Endodermal cell (in vitro differentiated cells): ENCODE measurements at regions not wholly inside any gene's neighbourhood (a gene's known extent, or its start where the extent isn't known, plus 50 kb on each side); places are given as distances from the start of the nearest gene placed in this dataset.

Experiments used
- DNase-seq: peaks from one replicate; pipeline ENCODE4 v3.0.0-alpha.2; 2017
- H3K27ac ChIP-seq: 2 replicates; pipeline ENCODE4 v1.5.1; 2013; ENCODE audit warnings: mild to moderate bottlenecking, low read depth, low read length, moderate library complexity
- H3K27me3 ChIP-seq: 2 replicates; pipeline ENCODE4 v1.6.1; 2013; ENCODE audit warnings: mild to moderate bottlenecking, low read length, moderate library complexity; ENCODE audit not compliant: insufficient read depth, control insufficient read depth, poor library complexity, severe bottlenecking
- H3K36me3 ChIP-seq: 2 replicates; pipeline ENCODE4 v1.7.0; 2013; ENCODE audit warnings: mild to moderate bottlenecking, low read length, moderate library complexity; ENCODE audit not compliant: control insufficient read depth, insufficient read depth
- H3K4me1 ChIP-seq: one replicate; pipeline ENCODE4 v1.7.0; 2013; ENCODE audit warnings: low read length; ENCODE audit not compliant: control insufficient read depth, insufficient read depth
- H3K4me3 ChIP-seq: 2 replicates; pipeline ENCODE4 v1.5.1; 2013; ENCODE audit warnings: mild to moderate bottlenecking, low read length, moderate library complexity
- H3K9ac ChIP-seq: 2 replicates; pipeline ENCODE4 v1.6.1; 2013; ENCODE audit warnings: mild to moderate bottlenecking, low read length, moderate library complexity; ENCODE audit not compliant: poor library complexity, severe bottlenecking; ENCODE audit errors: extremely low read depth
- H3K9me3 ChIP-seq: 2 replicates; pipeline ENCODE4 v1.6.1; 2013; ENCODE audit warnings: mild to moderate bottlenecking, low read length, moderate library complexity; ENCODE audit not compliant: control insufficient read depth
- H3K27ac Mint-ChIP-seq: 2 replicates; pipeline ENCODE4 v1.8.0; 2020; ENCODE audit warnings: mixed read lengths
- H3K27me3 Mint-ChIP-seq: 2 replicates; pipeline ENCODE4 v1.8.0; 2021; ENCODE audit warnings: mild to moderate bottlenecking, mixed read lengths; ENCODE audit not compliant: insufficient read depth
- H3K36me3 Mint-ChIP-seq: 2 replicates; pipeline ENCODE4 v1.8.0; 2020; ENCODE audit warnings: low read depth, mixed read lengths
- H3K4me1 Mint-ChIP-seq: 2 replicates; pipeline ENCODE4 v1.8.0; 2020; ENCODE audit warnings: mixed read lengths
- H3K4me3 Mint-ChIP-seq: 2 replicates; pipeline ENCODE4 v1.8.0; 2020; ENCODE audit warnings: mild to moderate bottlenecking, moderate library complexity, mixed read lengths
- H3K9me3 Mint-ChIP-seq: 2 replicates; pipeline ENCODE4 v1.8.0; 2020; ENCODE audit warnings: mild to moderate bottlenecking, mixed read lengths
- CTCF ChIP-seq: fragments of 200-600 bp; sonication (generic); conservative IDR thresholded peaks from 2 replicates; pipeline ENCODE4 v1.5.0; 2021; ENCODE audit warnings: antibody characterized with exemption, mild to moderate bottlenecking
- WGBS, 2 experiments: methylation state at CpG; one replicate each; pipeline versions ENCODE4 v1.1.5 to v1.1.7; 2013; ENCODE audit warnings: missing lambda C conversion rate in 2 of 2, mixed read lengths in 1 of 2; ENCODE audit not compliant: insufficient coverage in 1 of 2, insufficient read length in 1 of 2; 5-methylcytosine and 5-hydroxymethylcytosine counted together

- H3K27me3 ChIP-seq = no peaks in the 10 kb centered on the region
- peaks cover 2% of the 10 kb centered on the region for H3K4me1 ChIP-seq
- no peaks in the 10 kb centered on the region for H3K36me3 ChIP-seq
- 0 to 46% methylated on average over 2 to 7 of the region's 7 CpGs for WGBS, 2 experiments
- Mint-ChIP-seq H3K4me1 (peaks cover 23% of the 10 kb centered on the region), H3K27ac (no peak overlapping the region), H3K9me3 (peaks cover 48% of the 10 kb centered on the region), H3K4me3 (no peak overlapping the region), H3K27me3 (no peaks in the 10 kb centered on the region), H3K36me3 (peaks cover 8% of the 10 kb centered on the region)
- DNase-seq = peak; percentile 74
- no peak overlapping the region for H3K9ac ChIP-seq
- H3K9me3 ChIP-seq = peaks cover 35% of the 10 kb centered on the region
- no peak for TF ChIP-seq CTCF
- no peak overlapping the region for H3K27ac ChIP-seq
- H3K4me3 ChIP-seq = peak overlapping the region; percentile 13
Measured at GRCh38 chr6:106804346-106805335, 169.9 kb downstream of the CD24 start.

- H3K27ac Mint-ChIP-seq = no peak overlapping the region
Measured at GRCh38 chr6:106803188-106803587, 171.3 kb downstream of the CD24 start.

GRCh38 chr6:106802139-106802538, 172.4 kb downstream of the CD24 start:
- Histone ChIP-seq H3K4me1 (peaks cover 2% of the 10 kb centered on the region), H3K27ac (peak overlapping the region; percentile 54), H3K9me3 (peaks cover 11% of the 10 kb centered on the region), H3K4me3 (no peak overlapping the region), H3K36me3 (no peaks in the 10 kb centered on the region), H3K9ac (no peak overlapping the region), H3K27me3 (no peaks in the 10 kb centered on the region)
- no peak for TF ChIP-seq CTCF
- Mint-ChIP-seq H3K27ac (no peak overlapping the region), H3K36me3 (no peaks in the 10 kb centered on the region), H3K9me3 (peaks cover 23% of the 10 kb centered on the region), H3K4me3 (no peak overlapping the region), H3K4me1 (peaks cover 32% of the 10 kb centered on the region), H3K27me3 (no peaks in the 10 kb centered on the region)
- 88 to 91% methylated on average over 5 of the region's 5 CpGs for WGBS, 2 experiments
- no peak for DNase-seq

More at GRCh38 chr6:106803188-106803587, 171.3 kb downstream of the CD24 start:
- Mint-ChIP-seq H3K36me3 (peaks cover 1% of the 10 kb centered on the region), H3K27me3 (no peaks in the 10 kb centered on the region), H3K9me3 (peaks cover 33% of the 10 kb centered on the region), H3K4me1 (peaks cover 32% of the 10 kb centered on the region), H3K4me3 (no peak overlapping the region)
- Histone ChIP-seq H3K4me3 (no peak overlapping the region), H3K4me1 (peaks cover 2% of the 10 kb centered on the region), H3K27ac (no peak overlapping the region), H3K36me3 (no peaks in the 10 kb centered on the region), H3K27me3 (no peaks in the 10 kb centered on the region), H3K9ac (no peak overlapping the region), H3K9me3 (peaks cover 22% of the 10 kb centered on the region)
- WGBS, 2 experiments = 71% methylated on average over 1 of the region's 1 CpG; no CpG with 5 or more reads in 1 of the 2 experiments
- DNase-seq = no peak
- TF ChIP-seq CTCF = no peak
